CD14-positive monocyte (primary cell): ENCODE measurements at regions not wholly inside any gene's neighbourhood (a gene's known extent, or its start where the extent isn't known, plus 50 kb on each side); places are given as distances from the start of the nearest gene placed in this dataset.

ENCODE experiments used
- DNase-seq, 3 donors: peaks; one replicate each; pipeline ENCODE4 v3.0.0-alpha.2; 2011 to 2022
- H2AFZ ChIP-seq: 2 replicates; pipeline ENCODE4 v1.6.0; 2012; ENCODE audit warnings: mild to moderate bottlenecking, low read depth, low read length, inconsistent platforms; ENCODE audit not compliant: insufficient read depth, poor library complexity, severe bottlenecking
- H3K27ac ChIP-seq, 2 donors: 1 replicate in 1 of 2; 2 replicates in 1 of 2; pipeline ENCODE4 v1.5.1; 2012 to 2013; ENCODE audit warnings: low read length in 2 of 2, control low read depth in 1 of 2, inconsistent platforms in 1 of 2, low read depth in 1 of 2, mild to moderate bottlenecking in 1 of 2
- H3K27me3 ChIP-seq, 2 donors: one replicate each; pipeline versions ENCODE4 v1.6.0 to v1.6.1; 2011 to 2013; ENCODE audit warnings: low read length in 2 of 2; ENCODE audit not compliant: control insufficient read depth in 2 of 2, insufficient read depth in 2 of 2
- H3K36me3 ChIP-seq, 2 donors: replicated peaks in 1 of 2; 1 replicate in 1 of 2; 2 replicates in 1 of 2; pipeline versions ENCODE4 v1.5.1 to v1.6.1; 2012 to 2013; ENCODE audit warnings: low read length in 2 of 2, control low read depth in 1 of 2, inconsistent platforms in 1 of 2, mild to moderate bottlenecking in 1 of 2; ENCODE audit not compliant: insufficient read depth in 2 of 2, control insufficient read depth in 1 of 2
- H3K4me1 ChIP-seq, 2 donors: 1 replicate in 1 of 2; 2 replicates in 1 of 2; pipeline versions ENCODE4 v1.5.1 to v1.6.1; 2012 to 2013; ENCODE audit warnings: low read length in 2 of 2, control low read depth in 1 of 2, inconsistent platforms in 1 of 2, mild to moderate bottlenecking in 1 of 2, moderate library complexity in 1 of 2; ENCODE audit not compliant: insufficient read depth in 2 of 2, control insufficient read depth in 1 of 2
- H3K4me2 ChIP-seq: replicated peaks from 2 replicates; pipeline ENCODE3; 2012; ENCODE audit warnings: low read length, moderate library complexity, mild to moderate bottlenecking; ENCODE audit not compliant: poor library complexity, severe bottlenecking; ENCODE audit errors: extremely low read depth
- H3K4me3 ChIP-seq, 3 experiments: fragments of 200-600 bp in 1 of 3; sonication (generic) in 1 of 3; replicated peaks in 1 of 3; 1 replicate in 2 of 3; 2 replicates in 1 of 3; pipeline ENCODE4 v1.5.1; 2011 to 2013; ENCODE audit warnings: low read length in 3 of 3, mild to moderate bottlenecking in 3 of 3, control low read depth in 2 of 3, low read depth in 2 of 3, inconsistent platforms in 1 of 3, moderate library complexity in 1 of 3
- H3K79me2 ChIP-seq: 2 replicates; pipeline ENCODE4 v1.6.0; 2012; ENCODE audit warnings: mild to moderate bottlenecking, control low read depth, inconsistent platforms, low read length, moderate library complexity; ENCODE audit not compliant: insufficient read depth
- H3K9ac ChIP-seq: 2 replicates; pipeline ENCODE4 v1.6.0; 2017; ENCODE audit warnings: low read length, mild to moderate bottlenecking; ENCODE audit not compliant: insufficient read depth, poor library complexity, severe bottlenecking
- H3K9me3 ChIP-seq, 2 donors: replicated peaks in 1 of 2; 1 replicate in 1 of 2; 2 replicates in 1 of 2; pipeline versions ENCODE4 v1.5.1 to v1.6.1; 2012 to 2013; ENCODE audit warnings: low read length in 2 of 2, control low read depth in 1 of 2; ENCODE audit not compliant: control insufficient read depth in 1 of 2, insufficient read depth in 1 of 2
- H4K20me1 ChIP-seq: 2 replicates; pipeline ENCODE4 v1.6.0; 2012; ENCODE audit warnings: mild to moderate bottlenecking, low read length, control low read depth, moderate library complexity; ENCODE audit not compliant: insufficient read depth
- H3K27ac Mint-ChIP-seq, 7 donors: one replicate each; pipeline ENCODE4 v1.8.0; 2020; ENCODE audit warnings: mild to moderate bottlenecking in 7 of 7, mixed read lengths in 7 of 7, moderate library complexity in 6 of 7, inconsistent platforms in 2 of 7
- H3K27me3 Mint-ChIP-seq, 3 donors: one replicate each; pipeline ENCODE4 v1.8.0; 2021 to 2022; ENCODE audit warnings: low read depth in 3 of 3, mild to moderate bottlenecking in 3 of 3, mixed read lengths in 3 of 3, moderate library complexity in 3 of 3, inconsistent platforms in 1 of 3
- H3K36me3 Mint-ChIP-seq, 2 donors: one replicate each; pipeline ENCODE4 v1.8.0; 2020; ENCODE audit warnings: mixed read lengths in 2 of 2, inconsistent platforms in 1 of 2, mild to moderate bottlenecking in 1 of 2
- H3K4me1 Mint-ChIP-seq: one replicate; pipeline ENCODE4 v1.8.0; 2020; ENCODE audit warnings: mild to moderate bottlenecking, mixed read lengths
- H3K4me3 Mint-ChIP-seq, 2 donors: one replicate each; pipeline ENCODE4 v1.8.0; 2020; ENCODE audit warnings: mild to moderate bottlenecking in 2 of 2, mixed read lengths in 2 of 2, moderate library complexity in 1 of 2
- H3K9me3 Mint-ChIP-seq, 7 donors: one replicate each; pipeline ENCODE4 v1.8.0; 2020 to 2022; ENCODE audit warnings: mixed read lengths in 7 of 7, mild to moderate bottlenecking in 6 of 7, moderate library complexity in 6 of 7, inconsistent platforms in 2 of 7
- WGBS: methylation state at CpG from one replicate; pipeline ENCODE4 v1.1.5; 2013; ENCODE audit warnings: missing lambda C conversion rate; ENCODE audit not compliant: insufficient coverage; 5-methylcytosine and 5-hydroxymethylcytosine counted together
- intact Hi-C, 2 donors: fragments of 100-400 bp; cut with micrococcal nuclease; formaldehyde crosslinking; loops; one replicate each; pipeline versions ENCODE4 v1.15.0 to v1.15.1; 2023
- TF ChIP-seq, protein P1 (sequence below): fragments of 200-600 bp; IDR thresholded peaks from one replicate; pipeline ENCODE4 v1.8.0; 2022; ENCODE audit warnings: antibody characterized with exemption, mild to moderate bottlenecking

DNA sequence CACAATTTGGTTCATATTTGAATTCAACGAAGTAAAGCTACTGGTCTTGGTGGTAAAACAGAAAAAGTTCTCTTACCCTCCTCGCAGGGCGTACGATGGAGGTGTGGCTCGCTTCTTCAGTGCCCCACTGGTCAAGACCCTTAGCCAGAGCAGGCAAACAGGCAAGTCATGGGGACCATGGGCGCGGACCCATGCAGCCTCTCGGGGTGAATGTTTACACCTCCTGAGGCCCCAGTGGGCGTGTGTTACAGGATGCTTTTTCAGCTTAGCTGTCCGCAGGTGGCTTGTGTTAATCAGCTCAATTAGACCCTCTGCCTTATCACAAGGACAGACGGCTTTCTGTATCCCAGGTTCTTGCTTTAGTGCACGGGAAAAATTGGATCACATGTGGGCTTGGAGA is 991.8 kb downstream of the GBE1 start:
- Histone ChIP-seq H3K4me2 (no peak overlapping the region), H3K27me3 (no peaks in the 10 kb centered on the region), H3K9me3 (peaks cover 0 to 6% of the 10 kb centered on the region in 2 donors), H3K36me3 (no peaks in the 10 kb centered on the region), H3K9ac (no peak overlapping the region), H2AFZ (no peak overlapping the region), H3K79me2 (no peaks in the 10 kb centered on the region), H4K20me1 (no peaks in the 10 kb centered on the region), H3K27ac (no peak overlapping the region), H3K4me1 (no peaks in the 10 kb centered on the region), H3K4me3 (no peak overlapping the region)
- H3K4me3 Mint-ChIP-seq = peak overlapping the region in 1 of 2 donors; percentile 68
- TF ChIP-seq, protein P1, sequence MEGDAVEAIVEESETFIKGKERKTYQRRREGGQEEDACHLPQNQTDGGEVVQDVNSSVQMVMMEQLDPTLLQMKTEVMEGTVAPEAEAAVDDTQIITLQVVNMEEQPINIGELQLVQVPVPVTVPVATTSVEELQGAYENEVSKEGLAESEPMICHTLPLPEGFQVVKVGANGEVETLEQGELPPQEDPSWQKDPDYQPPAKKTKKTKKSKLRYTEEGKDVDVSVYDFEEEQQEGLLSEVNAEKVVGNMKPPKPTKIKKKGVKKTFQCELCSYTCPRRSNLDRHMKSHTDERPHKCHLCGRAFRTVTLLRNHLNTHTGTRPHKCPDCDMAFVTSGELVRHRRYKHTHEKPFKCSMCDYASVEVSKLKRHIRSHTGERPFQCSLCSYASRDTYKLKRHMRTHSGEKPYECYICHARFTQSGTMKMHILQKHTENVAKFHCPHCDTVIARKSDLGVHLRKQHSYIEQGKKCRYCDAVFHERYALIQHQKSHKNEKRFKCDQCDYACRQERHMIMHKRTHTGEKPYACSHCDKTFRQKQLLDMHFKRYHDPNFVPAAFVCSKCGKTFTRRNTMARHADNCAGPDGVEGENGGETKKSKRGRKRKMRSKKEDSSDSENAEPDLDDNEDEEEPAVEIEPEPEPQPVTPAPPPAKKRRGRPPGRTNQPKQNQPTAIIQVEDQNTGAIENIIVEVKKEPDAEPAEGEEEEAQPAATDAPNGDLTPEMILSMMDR = no peak
- intact Hi-C loops = no loop called here
- WGBS = 94% methylated on average over 10 of the region's 12 CpGs
- H3K27ac Mint-ChIP-seq = peak overlapping the region in 1 of 7 donors; percentile 69
- no peaks in the 10 kb centered on the region for H3K4me1 Mint-ChIP-seq
- peaks cover 0 to 2% (median 2%) of the 10 kb centered on the region in 3 donors for H3K27me3 Mint-ChIP-seq
- no peaks in the 10 kb centered on the region for H3K36me3 Mint-ChIP-seq
- DNase-seq = no peak
- peaks cover under 1 to 5% (median 2%) of the 10 kb centered on the region in 7 donors for H3K9me3 Mint-ChIP-seq

GRCh38 chr3:80767604-80768003 is 993.8 kb downstream of the GBE1 start:
- Histone ChIP-seq H4K20me1 (no peaks in the 10 kb centered on the region), H2AFZ (no peak overlapping the region), H3K27ac (no peak overlapping the region), H3K27me3 (no peaks in the 10 kb centered on the region), H3K9ac (no peak overlapping the region), H3K79me2 (no peaks in the 10 kb centered on the region), H3K4me3 (no peak overlapping the region), H3K4me2 (no peak overlapping the region), H3K9me3 (peaks cover 0 to 4% of the 10 kb centered on the region in 2 donors), H3K36me3 (no peaks in the 10 kb centered on the region), H3K4me1 (no peaks in the 10 kb centered on the region)
- Mint-ChIP-seq H3K4me1 (no peaks in the 10 kb centered on the region), H3K9me3 (peaks cover 2 to 5% (median 3%) of the 10 kb centered on the region in 7 donors), H3K27me3 (peaks cover 0 to 2% (median 2%) of the 10 kb centered on the region in 3 donors), H3K4me3 (no peak overlapping the region), H3K36me3 (no peaks in the 10 kb centered on the region), H3K27ac (no peak overlapping the region)
- TF ChIP-seq, protein P1 = no peak
- intact Hi-C loops = no loop called here
- no peak for DNase-seq
- no CpG with 5 or more reads among the region's 4 CpGs for WGBS
